ENCODE measurements at regions not wholly inside any gene's neighbourhood (a gene's known extent, or its start where the extent isn't known, plus 50 kb on each side); places are given as distances from the start of the nearest gene placed in this dataset.

DNA sequence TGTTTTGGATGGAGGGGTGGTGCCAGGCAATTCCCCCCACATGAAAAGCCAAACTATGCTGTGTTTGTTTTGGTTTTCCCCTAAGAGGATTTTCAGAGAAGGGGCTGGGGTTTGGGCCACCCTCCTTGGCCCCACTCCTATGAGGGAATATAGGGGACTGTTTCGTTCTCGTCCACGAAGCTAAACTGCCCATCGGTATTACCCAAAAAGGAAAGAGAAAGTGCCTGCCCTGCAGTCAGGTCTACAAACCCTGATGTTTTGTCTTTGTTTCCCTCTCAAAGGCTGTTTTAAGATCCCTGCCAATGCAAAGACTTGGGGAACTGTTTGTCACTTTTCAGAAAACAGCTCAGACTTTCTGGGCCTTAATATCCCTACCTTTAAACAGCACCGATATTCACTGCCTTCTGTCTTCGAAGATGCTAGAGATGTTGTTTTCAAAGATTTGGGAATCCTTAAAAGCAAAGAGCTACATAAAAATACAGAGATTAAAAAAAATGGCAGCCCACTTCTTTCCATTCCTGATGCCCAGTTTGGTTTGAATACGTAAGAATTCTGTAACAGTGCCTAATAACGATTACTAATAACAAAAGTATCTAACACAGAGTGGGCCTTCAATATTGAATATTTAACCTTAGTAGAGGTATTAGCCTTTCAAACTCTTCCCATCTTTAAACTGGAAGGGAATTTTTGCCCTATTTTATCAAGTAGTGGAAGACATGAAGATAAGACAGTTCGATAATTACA lies 518.4 kb downstream of the MED13L start:
- no peak for DNase-seq

DNA sequence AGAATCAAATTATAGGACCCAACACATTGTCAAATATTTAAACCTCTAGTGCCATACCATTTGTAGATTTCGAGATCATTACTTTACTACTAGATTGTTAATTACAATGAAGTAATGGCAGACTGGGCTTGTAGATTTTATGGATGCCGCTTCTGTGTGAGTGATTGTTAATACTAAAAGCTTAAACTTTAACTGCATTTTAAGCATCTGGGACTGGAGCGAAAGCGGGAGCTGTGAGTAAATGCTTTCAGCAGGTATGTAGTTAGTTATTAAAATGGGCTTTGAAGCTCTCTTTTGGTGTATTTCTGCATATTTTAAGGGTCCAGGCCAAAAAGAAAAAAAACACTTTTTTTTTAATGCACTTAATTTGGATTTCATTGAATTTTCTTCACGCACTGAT lies 519.3 kb downstream of the MED13L start:
- no peak for DNase-seq

DNA sequence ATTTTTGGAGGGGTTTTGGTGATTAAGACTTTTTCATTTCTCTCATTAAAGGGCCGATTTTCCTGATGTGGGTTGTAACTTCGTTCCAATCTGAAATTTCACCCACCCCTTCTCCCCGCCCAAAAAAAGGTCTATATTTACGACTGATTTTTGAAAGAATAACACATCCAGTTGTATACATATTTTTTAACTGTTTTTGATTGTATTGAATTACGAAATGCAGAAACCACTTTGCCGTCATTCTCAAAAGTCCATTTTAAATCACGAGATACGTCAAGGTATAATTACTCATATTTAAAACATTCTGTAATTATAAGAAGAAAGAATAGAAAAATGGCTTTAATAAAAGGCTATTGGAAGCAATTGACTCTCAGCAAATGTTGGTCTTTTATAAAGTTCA lies 520.7 kb downstream of the MED13L start:
- no peak for DNase-seq

DNA sequence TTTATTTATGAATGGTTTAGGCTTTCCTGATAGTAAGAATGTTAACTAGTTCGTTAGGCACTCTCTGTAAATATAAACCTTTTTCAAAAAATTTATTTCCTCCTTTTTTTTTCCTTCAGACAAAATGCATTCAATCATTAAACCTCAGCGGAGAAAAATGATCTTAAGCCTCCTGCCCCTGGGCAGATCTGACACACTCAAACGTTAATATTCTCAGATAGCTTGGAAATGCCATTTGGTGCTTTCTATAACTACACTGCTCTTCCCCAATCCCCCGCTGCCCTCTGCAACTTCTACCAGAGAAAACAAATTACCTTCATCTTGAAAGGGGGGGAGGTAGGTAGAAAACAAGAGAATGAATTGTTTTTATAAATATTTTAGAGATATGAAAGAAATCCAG lies 521.2 kb downstream of the MED13L start:
- DNase-seq = no peak

DNA sequence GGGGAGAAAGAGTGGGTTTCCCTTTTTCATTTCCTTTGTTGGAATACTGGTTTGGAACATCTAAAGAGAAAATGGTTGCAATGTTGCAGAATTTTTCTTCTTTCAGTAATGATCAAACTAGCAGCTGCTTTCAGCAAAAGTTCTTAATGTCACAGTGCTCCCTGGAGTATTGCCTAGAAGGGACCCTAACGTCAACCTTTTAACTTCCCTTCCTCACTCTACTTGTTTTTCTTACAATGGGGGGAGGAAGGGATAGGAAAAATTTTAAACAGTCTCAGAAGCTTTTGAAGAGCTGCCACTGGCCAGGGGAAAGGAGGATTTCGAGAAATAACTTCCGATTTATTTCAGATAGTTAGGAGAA lies 521.8 kb downstream of the MED13L start:
- DNase-seq = no peak

DNA sequence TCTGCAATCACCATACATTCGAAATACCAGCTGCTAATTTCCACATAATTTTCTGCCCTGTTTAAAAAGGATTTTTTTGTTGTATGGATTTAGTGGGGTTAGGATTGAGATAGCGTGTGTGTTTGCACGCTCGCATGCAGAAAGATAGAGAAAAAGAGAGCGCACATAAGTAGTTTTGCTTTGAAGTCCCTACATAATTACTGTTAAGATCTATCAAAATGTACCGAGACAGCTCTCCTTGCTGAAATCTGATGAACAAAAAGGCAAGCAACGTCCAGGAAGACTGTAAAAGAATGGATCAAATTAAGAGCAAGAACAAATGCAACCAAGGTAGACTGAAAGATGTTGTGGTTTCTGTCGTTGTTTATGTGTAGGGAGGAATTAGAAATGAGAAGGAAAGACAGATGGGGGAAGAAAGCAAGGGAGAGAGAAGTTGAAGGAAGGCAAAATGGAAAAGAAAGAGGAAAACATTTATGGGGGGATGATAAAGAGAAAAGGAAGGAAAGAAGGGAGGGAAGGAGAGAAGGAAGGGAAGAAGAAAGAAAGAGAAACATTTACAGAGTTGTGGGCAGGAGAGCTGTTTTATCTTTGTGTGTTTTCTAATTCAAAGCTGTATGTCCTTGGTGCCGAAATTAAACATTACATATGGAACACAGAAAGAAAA lies 522.3 kb downstream of the MED13L start:
- no peak for DNase-seq

DNA sequence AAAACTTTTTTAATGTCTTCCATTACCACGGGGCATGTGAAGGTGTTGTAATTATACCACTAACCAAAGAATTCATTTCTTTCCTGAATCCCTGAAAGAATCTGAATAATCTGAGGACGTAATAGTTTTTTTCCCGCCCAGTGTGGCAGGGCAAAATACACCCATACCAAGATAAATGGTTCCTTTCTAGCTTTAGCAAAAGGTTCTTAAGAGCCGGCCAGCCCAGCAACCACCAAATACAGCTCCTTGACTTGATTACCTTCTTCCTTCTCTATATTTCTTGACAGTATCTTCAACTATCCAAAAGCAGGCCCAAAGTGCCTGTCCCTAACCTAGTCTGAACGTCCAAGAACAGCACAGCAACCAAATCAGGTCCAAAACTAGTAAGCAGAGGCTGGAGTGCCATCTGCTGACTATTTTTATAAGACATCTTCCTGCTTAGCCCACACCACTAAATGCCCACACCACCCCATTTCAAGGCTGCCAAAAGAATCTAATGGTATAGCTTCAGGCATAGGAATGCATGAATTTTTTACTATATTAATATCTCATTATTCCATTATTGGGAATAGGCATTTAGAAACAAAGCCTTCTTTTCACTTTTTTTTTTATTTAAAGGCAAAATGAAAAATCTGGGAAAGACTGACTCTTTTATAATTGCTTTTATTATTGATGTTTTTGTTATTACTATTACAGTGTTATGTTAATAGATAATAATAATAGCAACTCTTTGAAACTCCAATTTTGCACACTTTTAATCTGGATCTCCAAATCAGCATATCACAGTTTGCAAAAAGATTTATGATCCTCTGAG lies 524.4 kb downstream of the MED13L start:
- peak; percentile 12 for DNase-seq

DNA sequence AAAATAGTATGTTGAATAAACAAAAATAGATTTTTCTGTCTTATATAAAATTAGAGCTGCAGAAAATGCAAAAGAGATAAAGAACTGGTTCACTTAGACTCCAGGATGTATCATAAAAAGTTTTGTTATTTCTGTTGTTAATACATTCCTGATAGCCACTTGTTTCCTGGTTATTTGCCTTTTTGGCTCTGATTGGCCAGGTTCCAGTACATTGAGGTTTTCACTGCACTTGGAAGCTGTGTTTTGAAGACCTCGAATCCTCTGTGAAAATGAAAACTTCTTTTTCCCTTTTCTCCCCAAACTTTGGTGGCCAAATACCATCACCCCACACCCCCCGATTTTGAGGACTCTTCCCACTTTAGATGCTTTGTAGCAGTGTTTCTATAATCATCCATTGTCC lies 525.3 kb downstream of the MED13L start:
- DNase-seq = no peak

DNA sequence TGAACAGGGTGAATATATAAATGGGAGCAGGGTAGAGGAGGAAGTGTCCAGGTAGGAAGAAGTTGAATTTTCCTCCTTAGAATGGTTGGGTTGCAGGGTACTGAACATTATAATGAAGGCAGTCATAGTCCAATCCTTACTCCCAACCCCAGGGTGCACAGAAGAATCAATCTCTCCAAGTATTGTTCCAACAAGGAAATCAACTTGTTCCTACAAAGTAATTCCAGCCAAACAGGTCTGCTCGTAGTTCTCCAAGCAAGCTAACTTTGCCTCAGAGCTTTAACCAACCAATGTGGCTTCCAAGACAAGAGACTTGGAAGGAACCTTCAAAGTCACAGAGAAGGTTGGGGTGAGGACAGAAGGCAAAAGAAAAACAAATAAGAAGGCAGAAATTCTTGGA lies 527.2 kb downstream of the MED13L start:
- no peak for DNase-seq

DNA sequence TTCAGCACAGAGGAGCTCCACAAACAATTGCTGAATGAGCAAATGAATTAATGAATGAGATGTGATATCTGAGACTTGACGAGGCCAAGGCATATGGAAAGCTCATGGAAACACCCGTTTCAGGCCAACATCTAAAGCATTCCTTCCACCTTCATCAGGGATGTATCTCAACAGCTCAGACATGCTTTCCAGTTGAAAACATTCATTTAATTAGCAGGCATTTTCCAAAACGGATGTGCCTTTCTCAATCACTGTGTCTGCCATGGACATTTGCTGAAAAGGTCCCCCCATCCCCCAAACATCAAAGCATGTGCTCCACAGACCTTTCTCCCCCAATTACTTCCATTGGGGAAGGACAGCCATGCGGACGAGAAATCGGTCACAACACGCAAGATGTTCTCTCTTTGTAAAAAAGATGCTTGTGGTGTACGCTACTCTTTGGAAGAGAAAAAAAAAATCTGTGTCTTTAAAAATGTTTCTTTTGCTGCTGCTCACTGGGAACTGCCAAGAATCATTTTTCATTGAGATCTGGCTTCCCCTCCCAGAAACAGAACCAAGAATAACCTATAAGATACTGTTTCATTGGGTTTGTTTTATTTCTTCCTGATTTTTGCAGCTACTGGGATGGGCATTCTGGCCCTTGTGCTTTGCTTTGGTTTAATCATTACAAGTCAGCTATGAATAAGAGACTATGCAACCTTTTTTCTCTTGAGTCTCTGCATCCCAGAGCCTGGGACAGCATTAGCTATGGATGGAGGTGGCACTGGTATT lies 528.2 kb downstream of the MED13L start:
- no peak for DNase-seq

DNA sequence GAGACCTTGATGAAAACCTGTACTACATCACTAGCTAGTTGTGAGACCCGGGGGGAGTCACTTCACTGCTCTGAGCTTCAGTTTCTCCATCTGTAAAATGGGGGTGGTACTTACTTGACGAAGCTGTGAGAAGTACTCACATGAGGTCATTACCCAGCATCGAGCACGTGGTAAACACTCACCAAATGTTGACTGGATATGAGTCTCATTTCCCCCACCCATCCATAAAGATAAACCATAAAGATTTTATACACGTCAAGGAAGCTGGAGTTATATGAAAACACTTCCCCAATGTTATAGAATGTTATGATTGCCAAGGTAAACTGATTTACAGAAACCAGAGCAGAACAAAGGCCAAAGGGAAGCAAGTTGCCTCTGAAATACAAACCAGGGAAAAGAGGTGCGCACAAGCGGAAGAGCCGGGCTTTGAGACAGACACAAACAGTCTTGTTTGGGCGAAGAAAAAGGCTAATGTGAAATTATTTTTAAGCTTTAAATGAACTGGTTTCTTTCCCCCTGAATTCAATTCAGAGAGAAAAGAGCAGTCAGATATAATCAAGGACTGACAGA lies 536.8 kb downstream of the MED13L start:
- no peak for DNase-seq

DNA sequence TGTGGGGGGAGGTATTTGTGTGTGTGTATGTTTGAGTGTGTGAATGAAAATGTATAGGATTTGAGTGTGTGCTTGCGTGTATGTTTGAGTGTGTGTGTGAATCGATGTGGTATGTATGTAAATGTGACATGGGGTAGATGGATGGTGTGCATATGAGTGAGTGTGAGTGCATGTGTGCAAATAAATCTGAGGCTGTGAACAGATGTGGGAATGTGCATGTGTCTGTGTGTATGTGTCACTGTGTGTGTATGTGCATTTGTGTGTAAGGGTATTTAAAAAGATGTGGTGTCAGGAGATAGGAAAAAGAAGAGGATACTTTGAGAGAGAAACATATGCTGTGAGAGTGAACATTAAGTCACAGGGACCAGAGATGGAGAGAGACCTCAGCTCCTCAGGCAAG lies 539.6 kb downstream of the MED13L start:
- DNase-seq = no peak

DNA sequence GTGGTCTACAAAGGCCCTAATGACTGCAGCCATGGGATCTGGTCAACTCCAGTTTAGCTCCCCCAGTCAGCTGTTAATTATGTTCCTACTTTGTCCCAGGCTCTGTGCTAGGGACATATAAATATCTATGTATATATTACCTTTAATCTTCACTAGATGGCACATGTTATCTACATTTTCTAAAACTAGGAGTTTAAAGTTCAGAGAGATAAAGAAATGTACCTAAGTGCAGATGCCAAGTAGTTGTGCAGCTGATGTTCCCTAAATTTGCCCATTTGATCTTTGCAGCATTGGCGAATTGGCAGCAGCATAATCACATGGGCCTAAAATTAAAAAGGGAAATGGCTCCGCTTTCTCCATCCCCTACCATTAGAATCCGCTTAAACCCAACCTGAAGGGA lies 541.1 kb downstream of the MED13L start:
- DNase-seq = no peak

DNA sequence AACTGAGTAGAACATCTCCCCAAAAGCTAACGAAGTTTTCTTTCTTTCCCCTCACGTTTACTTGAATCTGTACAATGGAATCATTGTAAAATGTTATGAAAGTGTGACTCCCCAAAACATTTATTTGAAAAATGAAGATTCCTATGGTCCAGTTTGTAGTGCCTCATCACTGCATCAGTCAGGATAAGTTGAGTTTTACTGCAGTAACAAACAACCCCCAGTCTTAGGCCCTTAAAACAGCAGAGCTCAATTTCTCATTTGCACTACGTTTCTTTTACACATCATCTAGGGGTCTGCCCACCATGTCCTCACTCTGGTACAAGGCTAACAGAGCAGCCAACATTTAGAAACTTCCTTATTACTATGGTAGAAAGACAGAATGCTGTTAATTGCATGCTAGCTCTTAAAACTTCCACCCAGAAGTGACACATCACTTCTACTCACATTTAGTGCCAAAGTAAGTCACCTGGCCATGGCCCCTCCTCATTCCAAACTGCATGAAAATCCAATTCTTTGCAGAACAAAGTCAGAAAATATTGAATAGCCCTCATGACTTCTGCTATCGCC lies 546.4 kb downstream of the MED13L start:
- no peak for DNase-seq

DNA sequence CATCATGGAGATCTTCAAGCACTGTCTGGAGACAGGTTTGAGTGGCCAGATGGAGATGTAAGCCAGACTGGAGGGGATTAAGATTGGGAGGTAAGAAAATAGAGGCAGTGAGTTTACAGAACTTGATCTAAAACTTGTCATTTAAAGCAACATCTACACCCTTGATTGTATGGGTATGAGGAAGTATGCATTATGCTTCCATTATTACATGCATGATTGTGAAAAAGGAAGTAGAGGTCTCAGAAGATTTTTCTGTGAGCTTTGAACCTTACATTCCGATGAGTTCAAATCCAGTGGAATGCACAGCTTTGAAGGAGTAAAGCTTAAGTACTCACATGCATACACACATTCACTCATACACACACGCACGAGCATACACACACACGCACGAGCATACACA lies 550.8 kb downstream of the MED13L start:
- DNase-seq = no peak

DNA sequence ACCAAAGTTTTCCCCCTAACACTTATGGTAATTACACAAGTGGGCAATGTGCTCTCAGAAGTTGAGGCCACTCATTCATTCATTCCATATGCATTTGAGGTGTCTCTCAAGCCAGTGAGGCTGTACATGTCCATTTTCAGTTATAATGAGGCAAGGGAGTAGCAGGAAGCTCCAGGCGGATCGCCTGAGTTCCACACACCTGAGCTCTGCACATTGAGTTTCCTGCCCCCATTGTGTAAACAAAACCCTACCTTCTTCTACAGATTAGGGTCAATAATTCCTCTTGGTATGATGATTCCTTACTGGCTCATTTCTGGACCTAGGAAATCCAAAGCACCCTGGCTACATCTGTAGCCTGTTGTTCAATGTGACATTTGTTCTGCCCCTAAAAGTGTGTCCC lies 555.3 kb downstream of the MED13L start:
- no peak for DNase-seq

DNA sequence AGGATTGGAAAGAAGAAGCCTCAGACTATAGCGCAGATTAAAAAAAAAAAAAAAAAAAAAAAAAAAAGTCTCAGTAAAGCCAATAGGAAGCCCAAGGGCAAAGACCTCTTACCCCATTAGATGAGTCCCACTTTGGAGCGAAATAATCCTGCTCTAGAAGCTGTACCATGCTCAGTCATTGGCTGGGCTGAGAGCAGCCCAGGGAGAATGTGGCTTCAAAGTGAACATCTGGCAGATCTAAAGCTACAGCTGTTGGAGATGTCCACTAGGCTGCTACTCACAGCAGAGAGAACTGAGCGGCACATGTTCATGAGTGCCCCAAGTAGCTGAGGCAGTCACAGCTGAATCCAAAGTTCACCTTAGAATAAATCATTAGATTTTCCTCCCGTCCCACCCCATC lies 560.9 kb downstream of the MED13L start:
- DNase-seq = no peak

DNA sequence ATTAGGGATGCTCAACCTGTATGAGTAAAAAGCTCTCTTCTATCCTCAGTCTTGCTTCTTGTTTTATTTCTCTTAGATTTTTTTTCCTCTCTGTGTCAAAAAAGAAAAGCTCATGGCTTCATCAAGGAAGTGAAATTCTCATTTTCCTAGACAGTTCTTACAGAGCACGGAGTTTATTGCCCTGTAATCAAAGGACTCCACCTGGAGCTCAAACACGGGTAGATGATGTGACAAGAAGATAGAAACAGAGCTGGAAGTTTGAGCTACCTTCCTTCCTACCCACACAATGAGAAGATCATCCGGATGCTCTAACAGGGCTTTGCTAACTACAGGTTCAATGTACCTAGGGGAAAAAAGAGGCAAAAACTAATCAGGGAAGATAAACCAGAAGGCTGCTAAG lies 564.8 kb downstream of the MED13L start:
- no peak for DNase-seq

DNA sequence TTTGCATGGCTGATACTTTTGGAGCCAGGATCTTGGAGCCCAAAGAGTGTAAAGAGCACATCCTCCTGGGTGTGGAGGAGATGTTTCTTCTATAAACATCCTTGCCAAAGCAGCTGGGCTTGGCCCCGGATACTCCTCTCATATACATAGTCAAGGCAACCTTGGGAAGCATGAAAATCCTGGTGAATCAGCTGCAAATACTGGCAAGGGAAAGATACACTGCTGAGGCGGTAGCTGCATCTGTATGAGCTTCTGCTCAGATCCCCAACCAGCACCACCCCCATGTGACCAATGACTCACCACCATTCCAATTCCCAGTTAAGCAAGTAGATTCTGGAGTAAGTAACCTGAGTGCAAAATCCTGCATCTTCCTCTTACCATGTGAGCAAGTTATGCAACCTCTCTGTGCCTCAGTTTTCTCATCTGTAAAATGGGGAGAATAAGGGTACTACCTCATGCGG lies 567.4 kb downstream of the MED13L start:
- DNase-seq = no peak

DNA sequence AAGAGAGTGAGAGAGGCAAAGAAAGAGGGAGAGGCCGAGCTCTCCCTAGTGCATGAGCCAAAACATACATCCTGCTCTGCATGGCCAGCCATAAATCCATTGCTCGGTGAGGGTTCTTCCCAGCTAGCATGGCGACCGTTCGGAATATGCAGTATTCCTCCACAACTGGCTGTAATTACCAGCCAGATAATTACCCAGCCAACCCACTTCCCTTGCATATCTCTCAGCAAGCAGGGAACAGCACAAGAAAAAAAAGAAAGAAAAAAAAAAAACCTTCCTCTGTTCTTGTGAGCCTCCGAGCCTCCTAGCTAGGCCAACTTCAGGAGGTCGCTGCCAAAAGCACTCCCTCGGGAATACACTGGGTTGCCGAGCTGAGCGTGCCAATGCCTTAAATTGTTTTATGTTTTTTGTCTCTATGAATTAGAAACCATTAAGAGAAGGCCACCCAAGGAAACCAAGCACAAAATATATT lies 567.9 kb downstream of the MED13L start:
- DNase-seq = no peak

DNA sequence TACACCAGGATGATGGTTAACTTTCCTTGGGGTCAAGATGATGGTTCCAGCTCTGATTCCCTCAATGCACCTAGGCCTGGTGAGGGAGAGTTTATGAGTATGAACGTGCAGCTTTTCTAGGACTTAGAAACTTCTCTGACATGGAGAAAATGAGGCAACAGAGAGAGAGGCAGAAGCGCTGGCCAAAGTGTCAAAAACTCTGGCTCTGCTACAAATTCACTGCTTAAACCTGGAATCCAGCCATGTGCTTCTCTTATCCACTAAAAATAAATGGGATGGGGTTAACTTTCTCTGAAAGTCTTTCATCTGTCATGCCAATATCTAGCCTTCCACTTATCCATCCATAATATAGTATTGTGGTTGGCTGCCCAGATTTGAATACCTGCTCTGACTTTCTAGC lies 568.7 kb downstream of the MED13L start:
- DNase-seq = no peak
